ENCODE measurements at regions not wholly inside any gene's neighbourhood (a gene's known extent, or its start where the extent isn't known, plus 50 kb on each side); places are given as distances from the start of the nearest gene placed in this dataset.

GRCh38 chr2:153133716-153134115 lies 344.8 kb downstream of the RPRM start:
- H3K27me3 ChIP-seq (ENCODE audit: control insufficient read depth in 4 of 4, insufficient read depth in 4 of 4, low read length in 3 of 4): no peaks in the 10 kb centered on the region
- TF ChIP-seq TAF1 (conservative IDR thresholded peaks at IDR 0.05) (no peak), HNF4A (conservative IDR thresholded peaks at IDR 0.05) (no peak), RXRA (IDR thresholded peaks at IDR 0.05) (no peak), FOXA1 (IDR thresholded peaks at IDR 0.05) (no peak), FOXA2 (IDR thresholded peaks at IDR 0.05) (no peak), SP1 (IDR thresholded peaks at IDR 0.05) (no peak), NR2F2 (IDR thresholded peaks at IDR 0.05) (no peak), GABPA (IDR thresholded peaks at IDR 0.05 in 1 of 2, conservative IDR thresholded peaks at IDR 0.05 in 1 of 2) (no peak), ZBTB33 (IDR thresholded peaks at IDR 0.05) (no peak), REST (IDR thresholded peaks at IDR 0.05) (no peak)
- H3K36me3 ChIP-seq (ENCODE audit: control insufficient read depth in 4 of 4, insufficient read depth in 3 of 4, low read depth in 1 of 4, low read length in 3 of 4): no peaks in the 10 kb centered on the region
- H3K4me3 ChIP-seq (ENCODE audit: low read depth in 1 of 3, low read length in 3 of 3): no peak overlapping the region
- no peaks in the 10 kb centered on the region for H3K4me1 ChIP-seq (ENCODE audit: control insufficient read depth in 4 of 4, insufficient read depth in 4 of 4, low read length in 3 of 4)
- no peak overlapping the region for H3K27ac ChIP-seq (ENCODE audit: low read depth in 1 of 2, low read length in 2 of 2)
- DNase-seq (ENCODE audit: low spot score): no peak
- no peaks in the 10 kb centered on the region for H3K9me3 ChIP-seq (ENCODE audit: control insufficient read depth in 4 of 4, low read length in 3 of 4)
- no peak overlapping the region for H3K9ac ChIP-seq (ENCODE audit: low read depth in 1 of 2, low read length in 2 of 2)
- 75% methylated on average over 4 of the region's 4 CpGs for WGBS

- WGBS: 72% methylated on average over 3 of the region's 3 CpGs
- Histone ChIP-seq H3K4me3 (ENCODE audit: low read depth in 1 of 3, low read length in 3 of 3) (no peak overlapping the region), H3K9ac (ENCODE audit: low read depth in 1 of 2, low read length in 2 of 2) (no peak overlapping the region), H3K27ac (ENCODE audit: low read depth in 1 of 2, low read length in 2 of 2) (no peak overlapping the region), H3K4me1 (ENCODE audit: control insufficient read depth in 4 of 4, insufficient read depth in 4 of 4, low read length in 3 of 4) (no peaks in the 10 kb centered on the region), H3K36me3 (ENCODE audit: control insufficient read depth in 4 of 4, insufficient read depth in 3 of 4, low read depth in 1 of 4, low read length in 3 of 4) (no peaks in the 10 kb centered on the region), H3K27me3 (ENCODE audit: control insufficient read depth in 4 of 4, insufficient read depth in 4 of 4, low read length in 3 of 4) (no peaks in the 10 kb centered on the region), H3K9me3 (ENCODE audit: control insufficient read depth in 4 of 4, low read length in 3 of 4) (no peaks in the 10 kb centered on the region)
- DNase-seq (ENCODE audit: low spot score): no peak
- TF ChIP-seq NR2F2 (IDR thresholded peaks at IDR 0.05): no peak
- TF ChIP-seq SP1 (IDR thresholded peaks at IDR 0.05): no peak
- no peak for TF ChIP-seq TAF1 (conservative IDR thresholded peaks at IDR 0.05)
- TF ChIP-seq GABPA (IDR thresholded peaks at IDR 0.05 in 1 of 2, conservative IDR thresholded peaks at IDR 0.05 in 1 of 2): no peak
- TF ChIP-seq ZBTB33 (IDR thresholded peaks at IDR 0.05): no peak
- TF ChIP-seq CTCF (IDR thresholded peaks at IDR 0.05; ENCODE audit: low read depth, low read length, missing input control): no peak
- no peak for TF ChIP-seq HNF4A (conservative IDR thresholded peaks at IDR 0.05)
- no peak for TF ChIP-seq HNF4G (IDR thresholded peaks at IDR 0.05)
- no peak for TF ChIP-seq FOXA1 (IDR thresholded peaks at IDR 0.05)
- TF ChIP-seq ATF3 (IDR thresholded peaks at IDR 0.05): no peak
- no peak for TF ChIP-seq RAD21 (IDR thresholded peaks at IDR 0.05)
- no peak for TF ChIP-seq MAX (IDR thresholded peaks at IDR 0.05)
- TF ChIP-seq FOXA2 (IDR thresholded peaks at IDR 0.05): no peak
- no peak for TF ChIP-seq YY1 (IDR thresholded peaks at IDR 0.05)
- no peak for TF ChIP-seq JUND (IDR thresholded peaks at IDR 0.05)
- no peak for TF ChIP-seq EGR1 (IDR thresholded peaks at IDR 0.05; ENCODE audit: low read depth in 2 of 2)
- no peak for TF ChIP-seq REST (IDR thresholded peaks at IDR 0.05)
- TF ChIP-seq RXRA (IDR thresholded peaks at IDR 0.05): no peak
Observed at GRCh38 chr2:153132418-153132817, 346.1 kb downstream of the RPRM start.

All from liver (tissue), 8 donors.